Kidney (tissue), 13 donors: ENCODE measurements at regions not wholly inside any gene's neighbourhood (a gene's known extent, or its start where the extent isn't known, plus 50 kb on each side); places are given as distances from the start of the nearest gene placed in this dataset.

Experiments used
- DNase-seq, 5 donors: peaks; one replicate each; pipeline ENCODE4 v3.0.0-alpha.2; 2013 to 2020
- FAIRE-seq: peaks from 2 replicates; lab custom pipeline; 2012; peaks lifted over from hg19 to GRCh38; lab: Jason Lieb, UNC
- H3K27ac ChIP-seq, 2 donors: one replicate each; pipeline ENCODE4 v1.7.0; 2013; ENCODE audit warnings: low read depth in 2 of 2, low read length in 2 of 2, inconsistent platforms in 1 of 2
- H3K27me3 ChIP-seq: one replicate; pipeline ENCODE4 v1.7.1; 2013; ENCODE audit warnings: low read length, inconsistent platforms; ENCODE audit not compliant: control insufficient read depth, insufficient read depth
- H3K36me3 ChIP-seq, 3 donors: one replicate each; pipeline versions ENCODE4 v1.7.0 to v1.7.1; 2013; ENCODE audit warnings: low read length in 3 of 3, control low read depth in 1 of 3, inconsistent platforms in 1 of 3; ENCODE audit not compliant: insufficient read depth in 3 of 3, control insufficient read depth in 2 of 3
- H3K4me1 ChIP-seq, 3 donors: one replicate each; pipeline versions ENCODE4 v1.7.0 to v1.7.1; 2013; ENCODE audit warnings: low read length in 3 of 3, inconsistent platforms in 1 of 3, low read depth in 1 of 3; ENCODE audit not compliant: control insufficient read depth in 2 of 3, insufficient read depth in 2 of 3
- H3K4me3 ChIP-seq, 3 donors: one replicate each; pipeline versions ENCODE4 v1.7.0 to v1.8.1; 2013; ENCODE audit warnings: low read length in 3 of 3, control low read depth in 1 of 3, inconsistent platforms in 1 of 3
- H3K9ac ChIP-seq, 3 donors: one replicate each; pipeline versions ENCODE4 v1.7.0 to v1.7.1; 2013; ENCODE audit warnings: low read length in 3 of 3, control low read depth in 1 of 3, inconsistent platforms in 1 of 3
- H3K9me3 ChIP-seq, 3 donors: one replicate each; pipeline versions ENCODE4 v1.7.0 to v1.7.1; 2013; ENCODE audit warnings: low read length in 3 of 3, control low read depth in 1 of 3, inconsistent platforms in 1 of 3; ENCODE audit not compliant: control insufficient read depth in 2 of 3, insufficient read depth in 1 of 3
- intact Hi-C: fragments of 100-400 bp; cut with DNase I; formaldehyde crosslinking; loops from one replicate; pipeline ENCODE4 v1.11.1; 2022
- TF ChIP-seq, protein P1 (sequence below): IDR thresholded peaks from 3 replicates; pipeline ENCODE4 v1.5.1; 2012; ENCODE audit warnings: mild to moderate bottlenecking, moderate library complexity, borderline replicate concordance; ENCODE audit not compliant: insufficient read depth; ENCODE audit errors: extremely low read depth
- donor health status: control.
- donor health status: control.
- donor health status: control.
- donor health status: control.
- donor health status: control.
- donor health status: DM: yes; HTN: yes; CAD: no.
- donor health status: Normal renal cell carcinoma (clear cell type).

DNA sequence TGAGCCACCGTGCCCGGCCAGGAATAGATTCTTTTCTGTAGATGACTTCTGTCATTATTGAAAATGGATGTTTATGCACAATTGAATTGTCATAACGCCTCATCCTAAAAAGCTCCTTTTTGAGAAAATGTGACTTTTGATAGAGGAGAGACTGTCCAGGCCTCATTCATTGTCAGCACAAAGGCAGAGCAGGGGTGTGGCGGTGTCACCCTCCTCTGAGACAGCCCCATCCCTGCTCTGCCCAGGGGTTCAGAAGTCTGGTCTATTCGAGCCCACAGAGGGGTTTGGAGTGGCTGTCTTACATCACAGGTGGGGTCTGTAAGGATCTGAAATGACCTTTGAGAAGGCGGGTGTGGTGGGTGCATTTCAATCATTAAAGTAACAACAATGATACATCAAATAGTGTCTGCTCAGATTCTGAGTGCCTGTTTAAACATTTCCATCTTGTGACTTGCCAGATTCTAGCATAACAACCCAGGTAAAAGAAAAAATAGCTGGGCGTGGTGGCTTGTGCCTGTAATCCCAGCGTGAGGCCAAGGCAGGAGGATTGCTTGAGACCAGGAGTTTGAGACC is 161.0 kb downstream of the SEC14L1 start:
- no peak overlapping the region for H3K9ac ChIP-seq
- DNase-seq (no peak), FAIRE-seq (no peak)
- TF ChIP-seq, protein P1, sequence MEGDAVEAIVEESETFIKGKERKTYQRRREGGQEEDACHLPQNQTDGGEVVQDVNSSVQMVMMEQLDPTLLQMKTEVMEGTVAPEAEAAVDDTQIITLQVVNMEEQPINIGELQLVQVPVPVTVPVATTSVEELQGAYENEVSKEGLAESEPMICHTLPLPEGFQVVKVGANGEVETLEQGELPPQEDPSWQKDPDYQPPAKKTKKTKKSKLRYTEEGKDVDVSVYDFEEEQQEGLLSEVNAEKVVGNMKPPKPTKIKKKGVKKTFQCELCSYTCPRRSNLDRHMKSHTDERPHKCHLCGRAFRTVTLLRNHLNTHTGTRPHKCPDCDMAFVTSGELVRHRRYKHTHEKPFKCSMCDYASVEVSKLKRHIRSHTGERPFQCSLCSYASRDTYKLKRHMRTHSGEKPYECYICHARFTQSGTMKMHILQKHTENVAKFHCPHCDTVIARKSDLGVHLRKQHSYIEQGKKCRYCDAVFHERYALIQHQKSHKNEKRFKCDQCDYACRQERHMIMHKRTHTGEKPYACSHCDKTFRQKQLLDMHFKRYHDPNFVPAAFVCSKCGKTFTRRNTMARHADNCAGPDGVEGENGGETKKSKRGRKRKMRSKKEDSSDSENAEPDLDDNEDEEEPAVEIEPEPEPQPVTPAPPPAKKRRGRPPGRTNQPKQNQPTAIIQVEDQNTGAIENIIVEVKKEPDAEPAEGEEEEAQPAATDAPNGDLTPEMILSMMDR = no peak
- no peak overlapping the region for H3K27ac ChIP-seq
- H3K4me1 ChIP-seq = peaks cover 0 to 11% (median 9%) of the 10 kb centered on the region in 3 donors
- no peaks in the 10 kb centered on the region for H3K36me3 ChIP-seq
- H3K27me3 ChIP-seq = no peaks in the 10 kb centered on the region
- H3K4me3 ChIP-seq = no peak overlapping the region
- intact Hi-C loops = no loop called here
- H3K9me3 ChIP-seq = peaks cover 0 to 4% (median 2%) of the 10 kb centered on the region in 3 donors

DNA sequence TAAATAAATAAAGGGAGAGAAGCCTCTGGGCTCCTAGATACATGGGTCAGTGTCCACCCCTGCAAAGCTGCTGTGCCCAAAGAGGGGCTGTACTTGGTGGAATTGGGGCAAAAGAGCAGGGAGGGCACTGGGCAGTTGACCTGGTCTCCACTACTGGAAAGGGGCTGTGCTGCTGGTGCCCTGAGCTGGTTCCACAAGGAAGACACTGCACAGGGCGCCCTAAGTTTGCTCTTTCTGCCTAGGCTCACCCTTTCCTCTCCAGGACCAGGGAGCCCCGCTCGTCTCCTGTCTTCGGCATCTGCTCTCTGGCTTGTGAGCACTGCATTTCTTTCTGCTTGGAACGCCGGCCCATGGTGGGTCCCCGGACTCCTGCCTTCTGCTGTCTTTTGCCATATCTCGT is 161.9 kb downstream of the SEC14L1 start:
- no peak overlapping the region for H3K9ac ChIP-seq
- H3K27me3 ChIP-seq = no peaks in the 10 kb centered on the region
- DNase-seq (no peak), FAIRE-seq (no peak)
- H3K27ac ChIP-seq = no peak overlapping the region
- no peak overlapping the region for H3K4me3 ChIP-seq
- intact Hi-C loops = no loop called here
- TF ChIP-seq, protein P1 = no peak
- H3K4me1 ChIP-seq = peaks cover 0 to 16% (median 15%) of the 10 kb centered on the region in 3 donors
- H3K9me3 ChIP-seq = peaks cover 0 to 4% (median 2%) of the 10 kb centered on the region in 3 donors
- H3K36me3 ChIP-seq = no peaks in the 10 kb centered on the region

DNA sequence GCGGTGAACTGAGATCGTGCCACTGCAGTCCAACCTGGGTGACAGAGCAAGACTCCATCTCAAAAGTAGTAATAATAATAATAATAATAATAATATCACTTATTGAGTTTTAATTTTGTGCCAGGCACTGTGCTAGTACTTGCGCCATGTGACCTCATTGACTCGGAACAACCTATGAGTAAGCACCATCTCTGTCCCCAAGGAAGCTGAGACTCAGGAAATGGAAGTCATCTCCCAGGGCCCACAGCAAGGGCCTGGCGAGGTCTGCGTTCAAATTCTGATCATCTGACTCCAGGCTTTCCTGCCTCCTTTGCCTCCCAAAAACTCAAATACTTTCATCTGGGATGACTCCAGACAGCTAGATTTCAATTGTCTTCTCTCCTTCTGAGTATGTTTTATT is 162.9 kb downstream of the SEC14L1 start:
- H3K9ac ChIP-seq = no peak overlapping the region
- TF ChIP-seq, protein P1 = no peak
- H3K4me3 ChIP-seq = no peak overlapping the region
- H3K36me3 ChIP-seq = no peaks in the 10 kb centered on the region
- no peaks in the 10 kb centered on the region for H3K27me3 ChIP-seq
- DNase-seq (no peak), FAIRE-seq (no peak)
- H3K27ac ChIP-seq = no peak overlapping the region
- peaks cover 0 to 16% (median 15%) of the 10 kb centered on the region in 3 donors for H3K4me1 ChIP-seq
- H3K9me3 ChIP-seq = peaks cover 0 to 4% (median 2%) of the 10 kb centered on the region in 3 donors
- intact Hi-C loops = no loop called here
